GM23338 (cell line): ENCODE measurements at regions not wholly inside any gene's neighbourhood (a gene's known extent, or its start where the extent isn't known, plus 50 kb on each side); places are given as distances from the start of the nearest gene placed in this dataset.

Experiments
- ATAC-seq: fragments of 200-7000 bp; cut with Tn5 transposase; 3 replicates; pipeline ENCODE4 v1.9.1; 2020
- DNase-seq: peaks from one replicate; pipeline ENCODE4 v3.0.0-alpha.2; 2015; ENCODE audit warnings: low spot score
- H2AFZ ChIP-seq: fragments of 200-600 bp; sonication (generic); 2 replicates; pipeline ENCODE4 v1.8.0; 2016; ENCODE audit warnings: antibody characterized with exemption, mild to moderate bottlenecking, moderate library complexity
- H3F3A ChIP-seq: fragments of 200-600 bp; sonication (generic); replicated peaks from 2 replicates; pipeline ENCODE4 v1.8.0; 2017; ENCODE audit warnings: antibody characterized with exemption, mixed run types, low read depth
- H3K27ac ChIP-seq: fragments of 200-600 bp; sonication (generic); 2 replicates; pipeline ENCODE4 v1.6.1; 2016; ENCODE audit warnings: low read depth
- H3K27me3 ChIP-seq: fragments of 200-600 bp; sonication (generic); 2 replicates; pipeline ENCODE4 v1.8.0; 2016; ENCODE audit warnings: mild to moderate bottlenecking, mixed run types, moderate library complexity; ENCODE audit not compliant: insufficient read depth
- H3K36me3 ChIP-seq: fragments of 200-600 bp; sonication (generic); 2 replicates; pipeline ENCODE4 v1.8.0; 2016; ENCODE audit warnings: mild to moderate bottlenecking; ENCODE audit not compliant: insufficient read depth
- H3K4me1 ChIP-seq: fragments of 200-600 bp; sonication (generic); 2 replicates; pipeline ENCODE4 v1.8.0; 2016; ENCODE audit warnings: mild to moderate bottlenecking, moderate library complexity; ENCODE audit not compliant: insufficient read depth
- H3K4me2 ChIP-seq: fragments of 200-600 bp; sonication (generic); 2 replicates; pipeline ENCODE4 v1.7.1; 2017; ENCODE audit warnings: mixed run types
- H3K4me3 ChIP-seq: fragments of 200-600 bp; sonication (generic); 2 replicates; pipeline ENCODE4 v1.6.1; 2016; ENCODE audit warnings: mixed run types
- H3K79me2 ChIP-seq: fragments of 200-600 bp; sonication (generic); replicated peaks from 2 replicates; pipeline ENCODE4 v1.8.0; 2017; ENCODE audit warnings: mild to moderate bottlenecking; ENCODE audit not compliant: insufficient read depth
- H3K9me2 ChIP-seq: fragments of 200-600 bp; sonication (generic); 2 replicates; pipeline ENCODE4 v1.8.0; 2017; ENCODE audit not compliant: insufficient read depth
- H4K20me1 ChIP-seq: fragments of 200-600 bp; sonication (generic); replicated peaks from 2 replicates; pipeline ENCODE4 v1.8.0; 2017; ENCODE audit warnings: mild to moderate bottlenecking; ENCODE audit not compliant: insufficient read depth
- H3K27ac Mint-ChIP-seq: 2 replicates; pipeline ENCODE4 v1.8.0; 2020; ENCODE audit warnings: inconsistent platforms, mild to moderate bottlenecking, moderate library complexity, mixed read lengths
- H3K27me3 Mint-ChIP-seq: 3 replicates; pipeline ENCODE4 v1.8.0; 2022; ENCODE audit warnings: low read depth, mild to moderate bottlenecking, moderate library complexity, mixed read lengths, inconsistent platforms; ENCODE audit not compliant: insufficient read depth, poor library complexity
- H3K36me3 Mint-ChIP-seq: 3 replicates; pipeline ENCODE4 v1.8.0; 2021; ENCODE audit warnings: low read depth, mild to moderate bottlenecking, inconsistent platforms, moderate library complexity, mixed read lengths
- H3K4me1 Mint-ChIP-seq: 3 replicates; pipeline ENCODE4 v1.8.0; 2020; ENCODE audit warnings: mild to moderate bottlenecking, inconsistent platforms, mixed read lengths
- H3K4me3 Mint-ChIP-seq: 3 replicates; pipeline ENCODE4 v1.8.0; 2021; ENCODE audit warnings: moderate library complexity, mild to moderate bottlenecking, inconsistent platforms, mixed read lengths
- H3K9me3 Mint-ChIP-seq: 3 replicates; pipeline ENCODE4 v1.8.0; 2020; ENCODE audit warnings: moderate library complexity, mild to moderate bottlenecking, inconsistent platforms, mixed read lengths
- CREB1 ChIP-seq: fragments of 250-450 bp; sonication (Bioruptor Pico); IDR thresholded peaks from 2 replicates; pipeline ENCODE4 v1.5.0; 2020; ENCODE audit warnings: low read depth, mild to moderate bottlenecking, moderate library complexity
- EZH2 ChIP-seq: fragments of 200-600 bp; sonication (generic); IDR thresholded peaks from one replicate; pipeline ENCODE4 v1.8.0; 2017; ENCODE audit warnings: antibody characterized with exemption, mild to moderate bottlenecking, low read depth; ENCODE audit not compliant: unreplicated experiment
- EZH2phosphoT487 ChIP-seq: fragments of 200-600 bp; sonication (generic); IDR thresholded peaks from one replicate; pipeline ENCODE4 v1.8.1; 2018; ENCODE audit warnings: antibody characterized with exemption; ENCODE audit not compliant: unreplicated experiment
- JUNB ChIP-seq: IDR thresholded peaks from one replicate; pipeline ENCODE4 v1.6.1; 2016; ENCODE audit warnings: antibody characterized with exemption; ENCODE audit not compliant: unreplicated experiment
- NANOG ChIP-seq: IDR thresholded peaks from 2 replicates; pipeline ENCODE4 v1.6.1; 2016; ENCODE audit warnings: antibody characterized with exemption, borderline replicate concordance
- POLR2AphosphoS5 ChIP-seq: IDR thresholded peaks from 2 replicates; pipeline ENCODE4 v1.6.1; 2016; ENCODE audit warnings: antibody characterized with exemption, low read depth
- STAT1 ChIP-seq: IDR thresholded peaks from one replicate; pipeline ENCODE4 v1.6.1; 2016; ENCODE audit warnings: antibody characterized with exemption; ENCODE audit not compliant: unreplicated experiment
- ZNF114 ChIP-seq: fragments of 250-450 bp; sonication (Bioruptor Pico); IDR thresholded peaks from 2 replicates; pipeline ENCODE4 v1.5.0; 2020; ENCODE audit warnings: mild to moderate bottlenecking, moderate library complexity
- ZNF331 ChIP-seq: fragments of 250-450 bp; sonication (Bioruptor Pico); IDR thresholded peaks from 2 replicates; pipeline ENCODE4 v1.5.0; 2020; ENCODE audit warnings: low read depth, mild to moderate bottlenecking, moderate library complexity
- TF ChIP-seq, protein P1 (sequence below): IDR thresholded peaks from one replicate; pipeline ENCODE4 v1.6.1; 2018; ENCODE audit warnings: antibody characterized with exemption; ENCODE audit not compliant: unreplicated experiment
- TF ChIP-seq, protein P2 (sequence below), 2 experiments: fragments of 200-600 bp in 1 of 2; sonication (generic) in 1 of 2; conservative IDR thresholded peaks; 2 replicates each; pipeline versions ENCODE4 v1.5.1 to v1.6.1; 2016 to 2017; ENCODE audit warnings: antibody characterized with exemption in 2 of 2, low read depth in 2 of 2, mild to moderate bottlenecking in 2 of 2, moderate library complexity in 1 of 2
- TF ChIP-seq, protein P3 (sequence below): fragments of 250-450 bp; sonication (Bioruptor Pico); IDR thresholded peaks from 2 replicates; pipeline ENCODE4 v1.5.0; 2020; ENCODE audit warnings: mild to moderate bottlenecking, moderate library complexity
- TF ChIP-seq, protein P4 (sequence below): IDR thresholded peaks from 2 replicates; pipeline ENCODE4 v1.6.1; 2016; ENCODE audit warnings: antibody characterized with exemption

- TF ChIP-seq STAT1: no peak
- no peak for TF ChIP-seq NANOG
These were observed 209.6 kb upstream of the PDE4D start (continued) for GRCh38 chr5:60102961-60103693.

- no peaks in the 10 kb centered on the region for H3K27me3 Mint-ChIP-seq
- no peak overlapping the region for H2AFZ ChIP-seq
- H3K9me3 Mint-ChIP-seq: peaks cover 35% of the 10 kb centered on the region
- H3K79me2 ChIP-seq: no peaks in the 10 kb centered on the region
- H3K9me2 ChIP-seq: peaks cover 7% of the 10 kb centered on the region; the same call in 1 of the 2 replicates
- H3F3A ChIP-seq: no peaks in the 10 kb centered on the region
- no peaks in the 10 kb centered on the region; the same call in 1 of the 2 replicates for H3K36me3 ChIP-seq
- ATAC-seq: no peak
- no peak for TF ChIP-seq EZH2
- TF ChIP-seq JUNB: no peak
- no peak for TF ChIP-seq POLR2AphosphoS5
- no peak for TF ChIP-seq ZNF114 (CRISPR knock-in tag)
- no peak for TF ChIP-seq EZH2phosphoT487
- TF ChIP-seq, protein P1, sequence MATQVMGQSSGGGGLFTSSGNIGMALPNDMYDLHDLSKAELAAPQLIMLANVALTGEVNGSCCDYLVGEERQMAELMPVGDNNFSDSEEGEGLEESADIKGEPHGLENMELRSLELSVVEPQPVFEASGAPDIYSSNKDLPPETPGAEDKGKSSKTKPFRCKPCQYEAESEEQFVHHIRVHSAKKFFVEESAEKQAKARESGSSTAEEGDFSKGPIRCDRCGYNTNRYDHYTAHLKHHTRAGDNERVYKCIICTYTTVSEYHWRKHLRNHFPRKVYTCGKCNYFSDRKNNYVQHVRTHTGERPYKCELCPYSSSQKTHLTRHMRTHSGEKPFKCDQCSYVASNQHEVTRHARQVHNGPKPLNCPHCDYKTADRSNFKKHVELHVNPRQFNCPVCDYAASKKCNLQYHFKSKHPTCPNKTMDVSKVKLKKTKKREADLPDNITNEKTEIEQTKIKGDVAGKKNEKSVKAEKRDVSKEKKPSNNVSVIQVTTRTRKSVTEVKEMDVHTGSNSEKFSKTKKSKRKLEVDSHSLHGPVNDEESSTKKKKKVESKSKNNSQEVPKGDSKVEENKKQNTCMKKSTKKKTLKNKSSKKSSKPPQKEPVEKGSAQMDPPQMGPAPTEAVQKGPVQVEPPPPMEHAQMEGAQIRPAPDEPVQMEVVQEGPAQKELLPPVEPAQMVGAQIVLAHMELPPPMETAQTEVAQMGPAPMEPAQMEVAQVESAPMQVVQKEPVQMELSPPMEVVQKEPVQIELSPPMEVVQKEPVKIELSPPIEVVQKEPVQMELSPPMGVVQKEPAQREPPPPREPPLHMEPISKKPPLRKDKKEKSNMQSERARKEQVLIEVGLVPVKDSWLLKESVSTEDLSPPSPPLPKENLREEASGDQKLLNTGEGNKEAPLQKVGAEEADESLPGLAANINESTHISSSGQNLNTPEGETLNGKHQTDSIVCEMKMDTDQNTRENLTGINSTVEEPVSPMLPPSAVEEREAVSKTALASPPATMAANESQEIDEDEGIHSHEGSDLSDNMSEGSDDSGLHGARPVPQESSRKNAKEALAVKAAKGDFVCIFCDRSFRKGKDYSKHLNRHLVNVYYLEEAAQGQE: no peak
- TF ChIP-seq, protein P2, sequence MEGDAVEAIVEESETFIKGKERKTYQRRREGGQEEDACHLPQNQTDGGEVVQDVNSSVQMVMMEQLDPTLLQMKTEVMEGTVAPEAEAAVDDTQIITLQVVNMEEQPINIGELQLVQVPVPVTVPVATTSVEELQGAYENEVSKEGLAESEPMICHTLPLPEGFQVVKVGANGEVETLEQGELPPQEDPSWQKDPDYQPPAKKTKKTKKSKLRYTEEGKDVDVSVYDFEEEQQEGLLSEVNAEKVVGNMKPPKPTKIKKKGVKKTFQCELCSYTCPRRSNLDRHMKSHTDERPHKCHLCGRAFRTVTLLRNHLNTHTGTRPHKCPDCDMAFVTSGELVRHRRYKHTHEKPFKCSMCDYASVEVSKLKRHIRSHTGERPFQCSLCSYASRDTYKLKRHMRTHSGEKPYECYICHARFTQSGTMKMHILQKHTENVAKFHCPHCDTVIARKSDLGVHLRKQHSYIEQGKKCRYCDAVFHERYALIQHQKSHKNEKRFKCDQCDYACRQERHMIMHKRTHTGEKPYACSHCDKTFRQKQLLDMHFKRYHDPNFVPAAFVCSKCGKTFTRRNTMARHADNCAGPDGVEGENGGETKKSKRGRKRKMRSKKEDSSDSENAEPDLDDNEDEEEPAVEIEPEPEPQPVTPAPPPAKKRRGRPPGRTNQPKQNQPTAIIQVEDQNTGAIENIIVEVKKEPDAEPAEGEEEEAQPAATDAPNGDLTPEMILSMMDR (conservative IDR thresholded peaks at IDR 0.05; ENCODE audit: low read depth in 2 of 2): no peak
- TF ChIP-seq, protein P3, sequence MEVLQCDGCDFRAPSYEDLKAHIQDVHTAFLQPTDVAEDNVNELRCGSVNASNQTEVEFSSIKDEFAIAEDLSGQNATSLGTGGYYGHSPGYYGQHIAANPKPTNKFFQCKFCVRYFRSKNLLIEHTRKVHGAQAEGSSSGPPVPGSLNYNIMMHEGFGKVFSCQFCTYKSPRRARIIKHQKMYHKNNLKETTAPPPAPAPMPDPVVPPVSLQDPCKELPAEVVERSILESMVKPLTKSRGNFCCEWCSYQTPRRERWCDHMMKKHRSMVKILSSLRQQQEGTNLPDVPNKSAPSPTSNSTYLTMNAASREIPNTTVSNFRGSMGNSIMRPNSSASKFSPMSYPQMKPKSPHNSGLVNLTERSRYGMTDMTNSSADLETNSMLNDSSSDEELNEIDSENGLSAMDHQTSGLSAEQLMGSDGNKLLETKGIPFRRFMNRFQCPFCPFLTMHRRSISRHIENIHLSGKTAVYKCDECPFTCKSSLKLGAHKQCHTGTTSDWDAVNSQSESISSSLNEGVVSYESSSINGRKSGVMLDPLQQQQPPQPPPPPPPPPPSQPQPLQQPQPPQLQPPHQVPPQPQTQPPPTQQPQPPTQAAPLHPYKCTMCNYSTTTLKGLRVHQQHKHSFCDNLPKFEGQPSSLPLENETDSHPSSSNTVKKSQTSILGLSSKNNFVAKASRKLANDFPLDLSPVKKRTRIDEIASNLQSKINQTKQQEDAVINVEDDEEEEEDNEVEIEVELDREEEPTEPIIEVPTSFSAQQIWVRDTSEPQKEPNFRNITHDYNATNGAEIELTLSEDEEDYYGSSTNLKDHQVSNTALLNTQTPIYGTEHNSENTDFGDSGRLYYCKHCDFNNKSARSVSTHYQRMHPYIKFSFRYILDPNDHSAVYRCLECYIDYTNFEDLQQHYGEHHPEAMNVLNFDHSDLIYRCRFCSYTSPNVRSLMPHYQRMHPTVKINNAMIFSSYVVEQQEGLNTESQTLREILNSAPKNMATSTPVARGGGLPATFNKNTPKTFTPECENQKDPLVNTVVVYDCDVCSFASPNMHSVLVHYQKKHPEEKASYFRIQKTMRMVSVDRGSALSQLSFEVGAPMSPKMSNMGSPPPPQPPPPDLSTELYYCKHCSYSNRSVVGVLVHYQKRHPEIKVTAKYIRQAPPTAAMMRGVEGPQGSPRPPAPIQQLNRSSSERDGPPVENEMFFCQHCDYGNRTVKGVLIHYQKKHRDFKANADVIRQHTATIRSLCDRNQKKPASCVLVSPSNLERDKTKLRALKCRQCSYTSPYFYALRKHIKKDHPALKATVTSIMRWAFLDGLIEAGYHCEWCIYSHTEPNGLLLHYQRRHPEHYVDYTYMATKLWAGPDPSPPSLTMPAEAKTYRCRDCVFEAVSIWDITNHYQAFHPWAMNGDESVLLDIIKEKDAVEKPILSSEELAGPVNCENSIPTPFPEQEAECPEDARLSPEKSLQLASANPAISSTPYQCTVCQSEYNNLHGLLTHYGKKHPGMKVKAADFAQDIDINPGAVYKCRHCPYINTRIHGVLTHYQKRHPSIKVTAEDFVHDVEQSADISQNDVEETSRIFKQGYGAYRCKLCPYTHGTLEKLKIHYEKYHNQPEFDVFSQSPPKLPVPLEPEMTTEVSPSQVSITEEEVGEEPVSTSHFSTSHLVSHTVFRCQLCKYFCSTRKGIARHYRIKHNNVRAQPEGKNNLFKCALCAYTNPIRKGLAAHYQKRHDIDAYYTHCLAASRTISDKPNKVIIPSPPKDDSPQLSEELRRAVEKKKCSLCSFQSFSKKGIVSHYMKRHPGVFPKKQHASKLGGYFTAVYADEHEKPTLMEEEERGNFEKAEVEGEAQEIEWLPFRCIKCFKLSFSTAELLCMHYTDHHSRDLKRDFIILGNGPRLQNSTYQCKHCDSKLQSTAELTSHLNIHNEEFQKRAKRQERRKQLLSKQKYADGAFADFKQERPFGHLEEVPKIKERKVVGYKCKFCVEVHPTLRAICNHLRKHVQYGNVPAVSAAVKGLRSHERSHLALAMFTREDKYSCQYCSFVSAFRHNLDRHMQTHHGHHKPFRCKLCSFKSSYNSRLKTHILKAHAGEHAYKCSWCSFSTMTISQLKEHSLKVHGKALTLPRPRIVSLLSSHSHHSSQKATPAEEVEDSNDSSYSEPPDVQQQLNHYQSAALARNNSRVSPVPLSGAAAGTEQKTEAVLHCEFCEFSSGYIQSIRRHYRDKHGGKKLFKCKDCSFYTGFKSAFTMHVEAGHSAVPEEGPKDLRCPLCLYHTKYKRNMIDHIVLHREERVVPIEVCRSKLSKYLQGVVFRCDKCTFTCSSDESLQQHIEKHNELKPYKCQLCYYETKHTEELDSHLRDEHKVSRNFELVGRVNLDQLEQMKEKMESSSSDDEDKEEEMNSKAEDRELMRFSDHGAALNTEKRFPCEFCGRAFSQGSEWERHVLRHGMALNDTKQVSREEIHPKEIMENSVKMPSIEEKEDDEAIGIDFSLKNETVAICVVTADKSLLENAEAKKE: no peak
- TF ChIP-seq ZNF331: no peak
- TF ChIP-seq STAT1: no peak
- no peak for TF ChIP-seq CREB1
- TF ChIP-seq, protein P4, sequence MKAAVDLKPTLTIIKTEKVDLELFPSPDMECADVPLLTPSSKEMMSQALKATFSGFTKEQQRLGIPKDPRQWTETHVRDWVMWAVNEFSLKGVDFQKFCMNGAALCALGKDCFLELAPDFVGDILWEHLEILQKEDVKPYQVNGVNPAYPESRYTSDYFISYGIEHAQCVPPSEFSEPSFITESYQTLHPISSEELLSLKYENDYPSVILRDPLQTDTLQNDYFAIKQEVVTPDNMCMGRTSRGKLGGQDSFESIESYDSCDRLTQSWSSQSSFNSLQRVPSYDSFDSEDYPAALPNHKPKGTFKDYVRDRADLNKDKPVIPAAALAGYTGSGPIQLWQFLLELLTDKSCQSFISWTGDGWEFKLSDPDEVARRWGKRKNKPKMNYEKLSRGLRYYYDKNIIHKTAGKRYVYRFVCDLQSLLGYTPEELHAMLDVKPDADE: no peak
- no peak for TF ChIP-seq NANOG
- H3K4me1 ChIP-seq: no peaks in the 10 kb centered on the region
- H4K20me1 ChIP-seq: no peaks in the 10 kb centered on the region
- peaks cover 26% of the 10 kb centered on the region for H3K36me3 Mint-ChIP-seq
- H3K27me3 ChIP-seq: no peaks in the 10 kb centered on the region
- no peak for DNase-seq
- H3K27ac ChIP-seq: no peak overlapping the region
- no peak overlapping the region for H3K4me3 ChIP-seq
- no peak overlapping the region for H3K27ac Mint-ChIP-seq
- no peaks in the 10 kb centered on the region for H3K4me1 Mint-ChIP-seq
- no peak overlapping the region for H3K4me2 ChIP-seq
- no peak overlapping the region for H3K4me3 Mint-ChIP-seq
These were observed 208.0 kb upstream of the PDE4D start for GRCh38 chr5:60101573-60101972.
